ENCODE measurements at regions not wholly inside any gene's neighbourhood (a gene's known extent, or its start where the extent isn't known, plus 50 kb on each side); places are given as distances from the start of the nearest gene placed in this dataset.

GRCh38 chr9:627336-627970 lies 214.0 kb upstream of the DMRT1 start:
- DNase-seq (ENCODE audit: low read depth, low spot score), result no peak

- no peak for DNase-seq (ENCODE audit: low read depth, low spot score)
These were observed 212.4 kb upstream of the DMRT1 start for GRCh38 chr9:629146-629545.

GRCh38 chr9:630817-631216 lies 210.7 kb upstream of the DMRT1 start:
- no peak for DNase-seq (ENCODE audit: low read depth, low spot score)

- no peak for DNase-seq (ENCODE audit: low read depth, low spot score)
These were observed 209.9 kb upstream of the DMRT1 start for GRCh38 chr9:631596-631995.

- DNase-seq (ENCODE audit: low read depth, low spot score), result no peak
These were observed 208.0 kb upstream of the DMRT1 start for GRCh38 chr9:633461-633860.

- no peak for DNase-seq (ENCODE audit: low read depth, low spot score)
These were observed 204.4 kb upstream of the DMRT1 start for GRCh38 chr9:636931-637591.

- DNase-seq (ENCODE audit: low read depth, low spot score), result no peak
These were observed 203.3 kb upstream of the DMRT1 start for GRCh38 chr9:638152-638551.

GRCh38 chr9:642014-642413 lies 199.5 kb upstream of the DMRT1 start:
- DNase-seq (ENCODE audit: low read depth, low spot score), result no peak

GRCh38 chr9:643966-644365 lies 197.5 kb upstream of the DMRT1 start:
- DNase-seq (ENCODE audit: low read depth, low spot score), result no peak

- no peak for DNase-seq (ENCODE audit: low read depth, low spot score)
These were observed 194.0 kb upstream of the DMRT1 start for GRCh38 chr9:647522-647921.

- DNase-seq (ENCODE audit: low read depth, low spot score), result no peak
These were observed 192.1 kb upstream of the DMRT1 start for GRCh38 chr9:649128-650074.

GRCh38 chr9:650362-650761 lies 191.1 kb upstream of the DMRT1 start:
- no peak for DNase-seq (ENCODE audit: low read depth, low spot score)

GRCh38 chr9:651371-651770 lies 190.1 kb upstream of the DMRT1 start:
- DNase-seq (ENCODE audit: low read depth, low spot score), result no peak

GRCh38 chr9:652914-653313 lies 188.6 kb upstream of the DMRT1 start:
- no peak for DNase-seq (ENCODE audit: low read depth, low spot score)

- DNase-seq (ENCODE audit: low read depth, low spot score), result no peak
These were observed 188.1 kb upstream of the DMRT1 start for GRCh38 chr9:653421-653820.

- no peak for DNase-seq (ENCODE audit: low read depth, low spot score)
These were observed 187.6 kb upstream of the DMRT1 start for GRCh38 chr9:653856-654387.

GRCh38 chr9:655875-656274 lies 185.6 kb upstream of the DMRT1 start:
- DNase-seq (ENCODE audit: low read depth, low spot score), result no peak

GRCh38 chr9:656926-657568 lies 184.4 kb upstream of the DMRT1 start:
- no peak for DNase-seq (ENCODE audit: low read depth, low spot score)

- no peak for DNase-seq (ENCODE audit: low read depth, low spot score)
These were observed 182.2 kb upstream of the DMRT1 start for GRCh38 chr9:659286-659685.

- no peak for DNase-seq (ENCODE audit: low read depth, low spot score)
These were observed 181.3 kb upstream of the DMRT1 start for GRCh38 chr9:660227-660626.

GRCh38 chr9:663541-663940 lies 178.0 kb upstream of the DMRT1 start:
- DNase-seq (ENCODE audit: low read depth, low spot score), result no peak

GRCh38 chr9:665296-665695 lies 176.2 kb upstream of the DMRT1 start:
- no peak for DNase-seq (ENCODE audit: low read depth, low spot score)
